ENCODE measurements at regions not wholly inside any gene's neighbourhood (a gene's known extent, or its start where the extent isn't known, plus 50 kb on each side); places are given as distances from the start of the nearest gene placed in this dataset.
"Not testable (repeated sequence)": the region's sequence is repeated elsewhere in the genome, so short reads cannot be mapped to it uniquely, and the experiment has no call there.

- no peak for DNase-seq
Observed at GRCh38 chr22:48629631-48630432, 1197.8 kb downstream of the BRD1 start.

- DNase-seq = no peak
Observed at GRCh38 chr22:48628891-48629543, 1198.7 kb downstream of the BRD1 start.

DNA sequence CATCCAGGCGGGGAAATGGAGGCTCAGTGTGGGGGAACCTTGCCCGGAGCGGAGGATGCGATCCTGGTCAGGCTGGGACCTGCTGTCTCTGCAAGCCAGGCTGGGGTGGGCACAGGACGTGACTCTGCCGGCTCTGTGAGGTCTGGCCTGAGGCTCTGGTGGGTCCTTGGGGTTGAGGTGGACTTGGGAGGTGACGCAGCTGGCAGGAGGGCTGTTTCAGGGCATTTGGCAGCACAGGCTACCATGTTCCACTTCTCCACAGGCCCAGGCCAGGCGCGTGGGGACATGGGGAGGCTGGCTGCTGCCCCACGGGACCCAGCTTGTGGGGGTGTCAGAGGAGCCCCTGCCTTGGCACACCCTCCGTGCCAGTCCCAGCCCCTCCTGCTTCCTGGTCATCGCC lies 1199.7 kb downstream of the BRD1 start:
- DNase-seq = no peak

DNA sequence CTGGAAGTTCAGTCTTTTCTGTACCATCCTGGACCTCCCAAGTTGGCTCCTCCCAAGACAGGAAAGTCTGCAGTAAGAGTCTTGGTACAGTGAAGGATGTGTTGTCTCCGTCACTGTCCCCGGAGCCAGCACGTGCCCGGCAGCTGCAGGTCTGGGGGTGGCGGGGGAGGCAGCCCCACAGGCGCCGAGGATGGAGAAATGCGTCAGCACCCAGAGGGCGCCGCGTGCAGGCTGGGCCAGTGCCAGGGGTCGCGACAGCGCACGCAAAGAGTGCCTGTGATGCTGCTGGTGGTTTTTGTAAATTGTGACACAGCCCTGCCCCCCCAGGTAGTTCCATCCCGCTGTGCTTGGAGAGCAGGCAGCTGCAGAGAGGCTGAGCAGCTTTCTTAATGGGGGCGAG lies 1200.5 kb downstream of the BRD1 start:
- DNase-seq = no peak

DNA sequence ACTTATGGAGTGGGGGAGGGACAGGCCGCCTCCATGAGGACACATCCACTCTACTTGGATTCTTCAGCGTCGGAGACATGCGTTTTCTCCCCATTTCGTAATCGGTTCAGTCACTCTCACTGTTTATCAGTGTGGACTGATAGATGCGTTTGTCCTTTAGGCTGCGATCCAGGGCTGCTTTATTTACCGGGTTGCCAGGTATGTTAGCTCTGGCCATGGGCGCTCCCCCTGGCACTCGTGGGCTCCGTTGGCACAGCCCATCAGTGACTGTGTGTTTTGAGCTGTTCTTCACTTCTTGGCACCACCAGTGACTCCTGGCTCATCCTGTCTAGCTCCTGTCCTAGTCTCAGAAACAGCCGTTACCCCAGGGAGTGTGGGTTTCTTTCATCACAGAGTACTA lies 1203.3 kb downstream of the BRD1 start:
- no peak for DNase-seq

DNA sequence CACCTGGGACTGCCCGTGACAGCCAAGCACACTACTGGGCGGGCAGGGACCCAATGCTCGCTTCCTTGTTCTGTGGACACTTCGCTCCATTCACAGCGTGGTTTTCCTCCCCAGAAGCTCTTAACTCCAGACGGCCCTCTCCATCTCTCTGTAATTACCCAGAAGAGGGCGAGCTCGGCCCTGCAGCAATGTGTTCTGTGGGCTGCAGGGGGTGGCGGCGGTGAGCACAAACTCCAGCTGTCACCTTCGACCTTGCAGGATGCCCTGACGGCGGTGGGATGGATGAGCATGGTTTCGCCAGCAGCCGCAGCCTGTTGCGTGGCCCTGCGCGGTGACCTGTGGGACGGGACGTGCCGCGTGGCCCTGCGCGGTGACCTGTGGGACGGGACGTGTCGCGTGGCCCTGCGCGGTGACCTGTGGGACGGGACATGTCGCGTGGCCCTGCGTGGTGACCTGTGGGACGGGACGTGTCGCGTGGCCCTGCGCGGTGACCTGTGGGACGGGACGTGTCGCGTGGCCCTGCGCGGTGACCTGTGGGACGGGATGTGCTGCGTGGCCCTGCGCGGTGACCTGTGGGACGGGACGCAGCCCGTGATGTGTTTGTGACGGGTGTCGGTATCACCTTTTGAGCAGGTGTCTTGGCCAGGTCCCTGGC lies 1204.7 kb downstream of the BRD1 start:
- DNase-seq = no peak

DNA sequence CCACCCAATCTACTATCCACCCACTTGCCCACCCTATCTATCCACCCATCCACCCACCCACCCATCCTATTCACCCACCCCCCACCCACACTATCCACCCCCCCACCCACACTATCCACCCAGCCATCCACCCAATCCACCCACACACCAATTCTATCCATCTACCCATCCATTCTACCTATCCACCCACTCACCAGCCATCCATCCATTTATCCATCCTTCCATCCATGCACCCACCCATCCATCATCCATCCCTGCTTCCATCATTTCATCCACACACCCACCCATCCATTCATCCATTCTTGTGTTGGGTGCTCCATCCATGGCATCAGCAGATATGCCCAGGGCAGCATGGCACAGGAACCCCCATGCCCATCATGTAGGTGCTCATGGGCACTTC lies 1206.6 kb downstream of the BRD1 start:
- no peak for DNase-seq

DNA sequence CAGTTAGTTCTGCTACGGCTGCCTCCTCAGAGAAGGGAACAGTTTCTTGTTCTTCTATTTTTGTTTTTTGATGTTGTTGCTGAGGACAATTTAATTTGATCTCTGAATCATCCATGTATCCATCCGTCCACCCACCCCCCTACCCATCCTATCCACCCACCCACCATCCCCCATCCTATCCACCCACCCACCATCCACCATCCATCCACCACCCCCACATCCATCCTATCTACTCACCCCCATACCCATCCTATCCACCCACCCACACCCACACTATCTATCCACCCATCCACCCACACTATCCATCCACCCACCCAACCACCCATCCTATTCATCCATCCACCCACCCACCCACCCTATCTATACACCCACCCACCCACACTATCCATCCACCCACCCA lies 1207.2 kb downstream of the BRD1 start:
- not testable (repeated sequence) for DNase-seq

GRCh38 chr22:48619721-48620120 lies 1208.0 kb downstream of the BRD1 start:
- DNase-seq = no peak

GRCh38 chr22:48618326-48618725 lies 1209.3 kb downstream of the BRD1 start:
- no peak for DNase-seq

DNA sequence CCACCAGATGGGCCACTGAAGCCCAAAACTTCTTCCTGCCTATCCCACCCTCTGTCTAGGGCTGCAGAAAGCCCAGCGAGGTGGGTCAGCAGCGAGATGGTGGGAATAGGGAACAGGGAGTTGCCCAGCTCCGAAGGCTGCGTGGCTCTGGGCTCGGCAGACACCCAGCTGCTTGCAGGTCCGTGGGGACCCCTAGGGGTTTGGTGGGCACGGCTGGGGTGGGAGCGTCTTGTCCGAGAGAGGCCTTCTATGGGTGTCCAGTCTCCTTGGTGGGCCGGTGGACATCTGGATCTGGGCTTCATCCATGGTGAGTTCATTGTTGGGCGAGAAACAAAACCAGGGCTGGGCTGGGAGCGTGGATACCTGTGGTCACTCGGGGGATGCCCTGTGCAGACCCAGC lies 1211.0 kb downstream of the BRD1 start:
- DNase-seq = no peak

DNA sequence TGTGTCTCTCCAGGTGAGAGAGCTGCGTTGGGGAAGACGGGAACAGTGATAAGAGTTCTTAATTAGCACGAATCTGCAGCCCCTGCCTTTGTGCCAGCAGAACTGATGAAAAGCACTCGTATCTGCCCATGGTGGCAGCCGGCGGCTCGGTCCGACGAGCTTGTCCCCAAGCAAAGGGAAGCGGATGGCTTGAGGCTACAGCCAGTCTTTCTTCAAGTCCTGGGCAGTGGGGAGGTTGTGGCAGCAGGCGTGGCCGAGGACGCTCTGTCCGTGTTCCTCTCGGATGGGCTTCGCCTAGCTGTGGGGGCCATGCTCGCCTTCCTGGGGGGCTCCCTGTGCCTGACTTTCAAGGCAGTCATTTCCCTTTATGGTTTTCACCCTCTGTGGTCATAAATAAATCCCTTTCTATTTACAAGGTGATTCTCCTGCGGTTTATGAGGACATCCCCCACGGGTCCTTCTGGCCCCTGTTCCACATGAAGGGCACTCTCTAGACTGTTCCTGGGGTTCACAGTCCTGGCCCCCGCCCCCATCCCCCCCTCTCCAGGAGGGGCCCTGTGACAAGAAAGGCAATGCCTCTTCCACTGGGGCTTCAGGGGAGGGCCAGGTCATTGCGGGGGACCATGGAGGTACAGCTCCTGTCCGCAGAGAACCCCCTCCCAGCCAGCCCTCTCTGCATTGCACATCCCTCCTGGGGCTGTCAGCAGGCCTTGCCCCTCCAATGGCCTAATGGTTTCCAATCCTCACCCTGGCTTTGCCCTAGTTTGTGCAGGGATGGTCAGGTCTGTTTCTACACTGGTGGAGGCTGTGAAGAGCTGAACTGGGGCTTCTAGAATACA lies 1212.3 kb downstream of the BRD1 start:
- no peak for DNase-seq

DNA sequence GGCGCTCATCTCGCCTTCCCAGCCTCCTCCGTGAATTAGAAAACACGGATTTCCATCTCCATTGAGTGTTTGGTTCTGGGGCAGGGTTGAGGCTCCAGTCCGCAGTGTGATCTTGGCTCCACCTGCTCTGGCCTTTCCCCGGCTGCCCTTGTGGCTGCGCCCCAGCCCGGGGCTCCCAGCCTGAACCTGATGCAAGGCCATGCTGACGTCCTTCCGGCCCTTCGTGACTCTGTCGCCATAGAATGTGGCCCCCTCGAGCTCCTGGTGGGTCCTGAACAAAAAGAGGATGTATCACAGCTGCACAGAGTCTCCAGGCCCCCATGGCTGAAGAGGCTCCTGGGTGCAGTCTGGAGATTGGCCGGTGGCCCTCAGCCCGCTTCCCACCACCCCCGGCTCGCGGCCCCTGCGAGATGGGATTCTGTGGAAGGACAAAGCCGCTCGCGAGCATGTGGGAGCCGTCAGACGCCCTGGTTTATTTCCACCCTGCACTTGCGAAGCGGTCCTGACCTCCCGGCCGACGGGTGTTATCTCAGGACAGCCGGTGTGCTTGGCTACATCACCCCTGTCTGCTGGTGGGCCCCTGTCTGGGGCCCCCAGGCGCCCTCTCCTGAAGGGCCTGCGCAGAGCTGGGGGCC lies 1214.0 kb downstream of the BRD1 start:
- DNase-seq = no peak

DNA sequence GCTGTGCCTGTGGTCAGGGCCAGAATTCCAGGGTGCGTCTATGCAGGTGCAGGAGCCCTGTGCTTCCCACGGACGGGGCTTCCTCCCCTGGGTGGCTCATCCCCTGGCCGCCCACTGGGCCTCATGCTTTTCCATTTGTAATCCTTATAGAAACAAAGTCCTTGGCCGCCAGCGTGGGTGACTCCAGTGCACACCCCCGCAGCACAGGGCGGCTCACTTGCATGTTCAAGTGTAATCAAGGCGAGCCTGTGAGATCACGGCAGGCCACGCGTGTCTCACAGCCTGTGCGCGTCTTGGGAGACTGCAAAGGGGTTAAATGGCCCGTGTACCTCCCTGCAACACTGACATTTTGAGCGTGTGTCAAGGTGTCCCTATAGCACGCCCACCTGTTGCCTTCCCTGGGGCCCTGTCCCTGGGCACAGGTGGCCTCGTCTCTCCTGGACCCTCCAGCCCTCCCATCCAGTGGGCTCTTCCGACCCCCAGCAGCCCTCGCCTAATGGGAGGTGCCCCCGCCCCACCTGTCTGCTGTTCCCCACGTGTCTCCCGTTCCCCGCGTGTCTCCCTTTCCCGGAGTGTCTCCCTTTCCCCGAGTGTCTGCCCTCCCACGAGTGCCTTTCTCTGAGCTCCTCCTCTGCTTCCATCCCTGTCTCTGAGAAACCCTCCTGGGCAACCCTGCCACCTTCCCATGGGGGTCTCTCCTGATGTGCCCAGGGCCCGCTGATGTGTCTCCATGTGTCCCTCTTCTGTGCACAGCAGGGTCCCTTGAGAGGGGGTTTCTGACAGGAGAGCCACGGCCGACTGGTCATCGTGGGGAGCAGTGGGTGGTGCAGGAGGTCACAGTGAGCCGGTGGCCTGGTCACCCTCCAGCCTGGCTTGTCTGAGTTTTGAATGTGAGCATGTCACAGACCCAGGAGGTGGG lies 1215.3 kb downstream of the BRD1 start:
- no peak for DNase-seq

DNA sequence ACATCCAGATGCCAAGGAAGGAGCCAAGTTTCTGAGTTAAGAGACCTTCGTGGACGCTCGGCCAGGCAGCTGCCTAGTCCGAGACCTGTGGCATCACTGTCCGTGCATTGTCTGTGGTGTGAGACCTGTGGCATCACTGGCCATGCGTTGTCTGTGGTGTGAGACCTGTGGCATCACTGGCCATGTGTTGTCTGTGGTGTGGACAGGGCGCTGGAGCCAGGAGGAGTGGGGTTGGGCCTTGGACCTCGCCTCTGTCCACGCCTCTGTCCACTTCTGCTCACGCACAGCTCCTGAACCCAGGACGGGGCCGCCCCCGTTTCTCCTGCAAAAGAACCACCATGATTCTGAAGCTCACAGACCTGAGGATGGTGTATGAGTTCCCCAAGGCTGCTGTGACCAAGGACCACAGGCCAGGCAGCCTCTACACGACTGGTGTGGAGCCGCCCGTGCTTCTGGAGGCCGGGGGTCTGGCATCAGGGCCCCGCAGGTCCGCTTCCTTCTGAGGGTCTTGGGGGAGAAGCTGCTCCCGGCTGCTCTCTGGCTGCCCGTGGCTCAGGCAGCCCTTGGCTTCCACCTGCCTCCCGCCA lies 1218.3 kb downstream of the BRD1 start:
- DNase-seq = no peak

DNA sequence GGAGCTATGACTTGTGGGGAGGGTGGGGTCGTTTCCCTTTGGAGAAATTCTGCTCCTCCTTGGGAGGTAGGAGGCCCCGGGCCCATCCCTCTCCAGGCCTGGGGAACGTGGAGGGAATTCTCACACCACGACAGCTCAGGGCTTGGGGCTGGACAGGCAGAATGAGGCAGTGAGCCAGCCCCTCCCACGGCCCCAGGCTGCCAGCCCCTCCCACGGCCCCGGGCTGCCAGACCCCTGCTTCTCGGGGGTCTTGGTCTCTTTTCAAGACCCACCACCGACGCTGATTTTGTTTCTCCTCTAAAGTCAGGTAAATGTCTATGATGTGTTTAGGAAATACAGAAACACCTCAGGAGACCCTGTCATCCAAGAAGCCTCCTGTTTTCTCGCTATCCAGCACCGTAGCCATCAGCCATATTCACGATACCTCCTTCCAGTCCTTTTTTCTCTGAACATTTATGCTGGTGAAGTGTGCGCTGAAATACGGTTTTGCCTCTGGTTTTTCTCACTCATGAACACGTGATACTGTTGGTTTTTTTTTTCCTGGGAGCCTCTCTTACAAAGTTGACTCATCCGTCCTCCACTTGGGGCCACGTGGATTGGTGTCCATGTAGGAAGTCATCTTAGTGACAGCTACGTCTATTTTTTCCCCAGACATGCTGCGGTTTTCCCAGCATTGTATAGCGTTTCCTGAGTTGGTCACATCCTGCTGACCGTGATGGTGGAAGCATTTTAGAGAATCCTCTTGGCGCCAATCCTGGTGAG lies 1219.6 kb downstream of the BRD1 start:
- no peak for DNase-seq

GRCh38 chr22:48606684-48607307 lies 1220.9 kb downstream of the BRD1 start:
- no peak for DNase-seq

GRCh38 chr22:48605856-48606481 lies 1221.7 kb downstream of the BRD1 start:
- DNase-seq = no peak

DNA sequence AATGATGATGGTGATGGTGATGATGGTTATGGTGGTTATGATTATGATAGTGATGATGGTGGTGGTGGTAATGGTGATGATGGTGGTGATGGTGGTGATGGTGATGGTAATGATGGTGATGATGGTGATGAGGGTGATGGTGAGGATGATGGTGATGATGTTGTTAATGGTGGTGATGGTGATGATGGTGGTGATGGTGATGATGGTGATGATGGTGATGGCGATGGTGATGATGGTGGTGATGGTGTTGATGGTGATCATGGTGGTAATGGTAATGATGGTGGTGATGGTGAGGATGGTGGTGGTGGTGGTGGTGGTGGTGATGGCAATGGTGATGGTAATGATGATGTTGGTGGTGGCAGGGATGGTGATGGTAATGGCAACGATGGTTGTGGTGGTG lies 1222.5 kb downstream of the BRD1 start:
- no peak for DNase-seq
